Stimulated activated CD4-positive, alpha-beta T cell treated with anti-CD3 and anti-CD28 coated beads, Interleukin-12 subunit alpha, Interleukin-12 subunit beta, amount 100 ng/mL, for 24 hours (primary cell): ENCODE measurements at regions not wholly inside any gene's neighbourhood (a gene's known extent, or its start where the extent isn't known, plus 50 kb on each side); places are given as distances from the start of the nearest gene placed in this dataset.

Source experiments
- DNase-seq, 2 experiments: peaks; one replicate each; pipeline ENCODE4 v3.0.0-alpha.2; 2020; ENCODE audit warnings: low read depth in 2 of 2

DNA sequence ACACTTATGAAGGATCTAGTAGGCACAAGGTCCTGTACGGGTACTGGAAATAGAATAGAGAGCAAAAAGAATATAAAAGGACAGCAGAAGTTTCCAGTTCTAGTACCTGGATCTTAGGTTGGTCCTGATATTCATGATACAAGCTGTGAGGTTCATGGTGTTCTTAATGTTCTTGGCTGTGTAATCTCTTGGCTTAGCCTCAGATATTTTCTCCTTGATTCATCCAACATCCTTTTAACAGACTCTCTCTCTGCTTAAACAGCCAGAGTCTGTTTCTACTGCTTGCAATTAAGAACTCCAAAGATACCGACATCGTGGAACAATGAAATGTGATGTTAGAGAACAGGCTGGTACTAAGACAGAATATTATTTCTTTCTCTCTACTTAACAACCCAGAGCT is 49.9 kb downstream of the CNTN3 start:
- no peak for DNase-seq

DNA sequence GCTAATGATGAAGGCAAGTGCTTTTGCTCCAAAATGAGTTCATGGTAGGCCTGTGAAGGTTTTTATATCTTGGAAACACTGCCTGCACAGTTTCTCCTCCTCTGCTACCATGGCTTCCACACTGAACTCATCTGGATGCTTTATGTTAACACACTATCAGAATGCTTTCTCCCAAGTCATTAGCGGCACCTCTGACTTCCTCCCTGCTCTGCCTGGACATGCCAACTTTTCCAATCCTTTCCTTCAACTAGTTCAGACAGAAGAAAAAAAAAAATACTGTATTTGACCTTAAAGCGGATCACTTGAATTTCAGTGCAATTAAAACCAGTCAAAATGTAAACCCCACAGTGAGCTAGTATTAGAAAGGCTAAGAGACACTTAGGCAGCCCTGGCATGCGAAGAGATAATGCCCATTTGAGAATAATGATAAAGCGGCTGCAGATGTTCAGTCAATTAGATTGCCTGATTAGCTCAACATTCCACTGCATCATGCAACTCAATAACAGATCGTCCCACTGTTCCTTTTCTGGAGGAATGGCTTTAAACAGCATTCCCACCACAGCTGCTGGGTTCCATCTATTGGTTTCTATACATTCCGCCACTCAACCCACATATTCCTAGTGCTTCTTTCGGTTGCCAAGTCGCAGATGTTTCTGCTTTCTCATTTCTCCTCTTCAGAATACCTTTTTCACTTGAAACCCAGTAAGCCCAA is 51.7 kb downstream of the CNTN3 start:
- no peak for DNase-seq

DNA sequence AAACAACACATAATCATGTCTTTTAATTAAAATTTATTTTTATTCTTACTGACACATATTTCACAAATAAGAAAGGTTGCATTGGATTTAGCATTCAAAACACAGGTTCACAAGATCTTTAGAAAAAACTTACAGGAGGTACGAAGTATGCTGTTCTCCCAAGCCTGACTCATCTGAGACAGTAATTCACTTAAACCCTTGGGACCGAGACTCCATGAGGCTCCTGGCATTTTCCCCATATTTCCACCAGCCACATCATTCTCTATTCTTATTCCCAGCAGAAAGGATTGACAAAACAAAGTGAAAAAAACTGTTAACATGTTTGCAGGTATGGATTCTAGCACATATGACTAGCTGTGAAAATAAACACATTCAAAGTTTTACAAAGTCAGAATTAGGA is 52.6 kb downstream of the CNTN3 start:
- no peak for DNase-seq

DNA sequence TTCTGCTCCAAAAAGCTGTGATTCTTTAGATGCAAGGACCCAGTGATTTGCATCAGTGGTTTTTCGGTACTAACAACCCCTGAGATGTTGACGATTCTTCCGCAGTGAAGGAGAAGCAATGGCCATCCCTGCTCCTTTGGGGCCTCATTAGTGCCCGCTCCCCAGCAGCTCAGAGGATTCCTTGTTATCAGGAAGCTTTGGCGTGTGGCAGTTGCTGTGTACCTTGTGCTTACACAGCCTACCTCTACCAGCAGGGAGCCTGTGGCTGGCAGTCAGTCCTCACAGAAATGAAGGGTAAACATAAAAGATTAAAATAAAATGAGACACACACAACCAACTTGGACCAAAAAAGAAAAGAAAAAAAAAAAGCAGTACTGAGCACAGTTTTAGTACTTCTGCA is 55.2 kb downstream of the CNTN3 start:
- no peak for DNase-seq

DNA sequence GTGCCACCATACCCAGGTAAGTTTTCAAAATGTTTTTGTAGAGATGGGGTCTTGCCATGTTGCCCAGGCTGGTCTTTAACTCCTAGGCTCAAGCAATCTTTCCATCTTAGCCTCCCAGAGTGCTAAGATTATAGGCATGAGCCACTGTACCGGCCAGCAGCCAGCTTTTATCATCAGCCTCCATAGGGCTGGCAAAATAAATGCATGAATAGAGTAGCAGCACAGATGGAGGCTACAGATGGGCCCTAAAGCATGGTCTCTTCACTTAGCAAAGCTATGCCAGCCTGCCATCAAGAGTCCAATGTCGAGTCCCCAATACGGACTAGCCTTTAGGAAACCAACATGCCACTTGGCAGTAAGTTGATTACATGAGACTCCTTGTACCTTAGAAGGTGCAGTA is 63.8 kb downstream of the CNTN3 start:
- DNase-seq = no peak

GRCh38 chr3:74546426-74546825 is 68.0 kb downstream of the CNTN3 start:
- DNase-seq = no peak

DNA sequence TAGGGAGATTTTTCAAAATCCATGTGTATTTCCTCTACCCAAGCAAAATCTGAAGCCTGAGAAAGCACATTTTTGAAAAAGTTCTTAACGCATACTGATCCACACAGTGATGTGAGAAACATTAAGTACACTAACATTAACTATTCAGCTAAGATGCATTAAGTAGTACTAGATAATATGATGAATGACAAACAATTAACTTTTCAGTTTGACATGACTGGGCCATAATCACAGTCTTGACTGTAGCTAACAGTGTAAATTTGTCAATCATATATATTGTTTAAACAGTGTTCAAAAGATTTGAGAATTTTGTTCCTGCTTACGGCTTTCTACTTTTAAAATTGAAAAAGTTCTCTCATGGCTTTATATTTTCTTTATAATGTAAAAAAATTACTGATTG is 72.0 kb downstream of the CNTN3 start:
- no peak for DNase-seq

GRCh38 chr3:74539876-74540275 is 74.6 kb downstream of the CNTN3 start:
- no peak for DNase-seq

- DNase-seq = no peak
These were observed 75.8 kb downstream of the CNTN3 start for GRCh38 chr3:74538669-74539068.

GRCh38 chr3:74537857-74538256 is 76.6 kb downstream of the CNTN3 start:
- no peak for DNase-seq

DNA sequence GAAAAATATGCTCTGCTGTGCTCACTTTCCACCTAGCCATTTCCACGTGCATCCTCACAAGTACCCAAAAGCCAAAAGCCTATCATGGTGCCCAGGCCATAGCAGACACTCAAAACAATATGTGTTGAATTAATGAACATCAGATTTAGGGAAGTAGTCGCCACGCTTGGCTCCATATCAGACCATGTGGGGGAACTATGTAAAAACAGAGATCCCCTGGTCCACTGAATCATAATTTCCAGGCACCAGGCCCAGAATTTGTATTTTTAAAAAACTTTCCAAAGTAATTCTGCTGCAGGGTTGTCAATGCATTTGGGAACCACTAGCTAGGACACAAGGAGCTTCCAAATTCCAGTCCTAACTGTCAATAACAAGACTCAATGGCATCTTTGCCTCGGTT is 77.3 kb downstream of the CNTN3 start:
- no peak for DNase-seq

- DNase-seq = no peak
These were observed 79.2 kb downstream of the CNTN3 start for GRCh38 chr3:74535281-74535680.

DNA sequence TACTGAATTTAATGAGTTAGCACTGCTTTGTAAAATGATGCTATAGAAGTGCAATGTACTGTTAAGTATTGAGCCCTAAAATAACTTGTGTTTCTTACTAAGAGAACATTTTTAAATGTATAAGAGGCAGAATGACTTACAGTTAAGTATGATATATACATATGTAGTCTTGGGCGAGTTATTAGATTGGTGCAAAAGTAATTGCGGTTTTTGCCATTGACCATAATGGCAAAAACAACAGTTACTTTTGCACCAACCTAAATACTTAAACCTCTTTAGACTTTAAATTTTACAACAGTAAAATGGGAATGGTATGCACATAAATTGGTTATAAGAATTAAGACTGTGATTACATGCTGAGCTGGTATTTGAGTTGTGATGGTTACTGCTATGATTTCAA is 79.8 kb downstream of the CNTN3 start:
- DNase-seq = no peak

DNA sequence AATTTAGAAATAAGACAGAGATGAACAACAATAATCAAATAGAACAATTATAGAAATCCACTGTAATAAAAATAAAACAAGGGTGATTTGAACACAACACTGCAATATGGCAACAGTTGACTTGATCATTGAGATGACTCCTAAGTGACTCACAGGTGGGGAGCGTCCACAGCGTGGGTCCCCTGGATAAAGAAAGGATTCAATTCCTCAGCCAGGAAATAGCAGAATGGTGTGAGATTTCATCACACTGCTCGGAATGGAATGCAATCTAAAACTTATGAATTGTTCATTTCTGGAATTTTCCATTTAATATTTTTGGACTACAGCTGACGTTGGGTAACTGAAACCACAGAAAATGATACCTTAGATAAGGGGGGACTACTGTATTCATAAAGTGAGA is 82.0 kb downstream of the CNTN3 start:
- no peak for DNase-seq

DNA sequence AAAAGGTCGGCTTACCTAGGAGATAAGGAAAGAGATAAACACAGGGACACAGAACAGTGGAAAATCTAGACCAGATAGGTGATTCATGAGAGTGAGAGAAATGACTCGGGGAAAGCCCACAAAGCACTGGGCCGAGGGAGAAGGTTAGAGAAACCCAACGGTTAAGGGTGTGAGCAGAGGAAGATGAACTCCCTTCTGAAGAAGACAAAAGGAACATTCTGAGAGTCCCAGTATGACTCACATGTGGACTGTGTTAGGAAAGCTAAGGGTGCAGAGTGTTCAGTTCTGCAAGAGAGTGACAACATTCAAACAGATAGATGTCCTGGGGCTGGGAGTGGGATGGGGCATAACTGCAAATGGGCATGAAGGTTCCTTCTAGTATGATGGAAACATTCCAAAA is 83.0 kb downstream of the CNTN3 start:
- no peak for DNase-seq

GRCh38 chr3:74529145-74529544 is 85.3 kb downstream of the CNTN3 start:
- no peak for DNase-seq

DNA sequence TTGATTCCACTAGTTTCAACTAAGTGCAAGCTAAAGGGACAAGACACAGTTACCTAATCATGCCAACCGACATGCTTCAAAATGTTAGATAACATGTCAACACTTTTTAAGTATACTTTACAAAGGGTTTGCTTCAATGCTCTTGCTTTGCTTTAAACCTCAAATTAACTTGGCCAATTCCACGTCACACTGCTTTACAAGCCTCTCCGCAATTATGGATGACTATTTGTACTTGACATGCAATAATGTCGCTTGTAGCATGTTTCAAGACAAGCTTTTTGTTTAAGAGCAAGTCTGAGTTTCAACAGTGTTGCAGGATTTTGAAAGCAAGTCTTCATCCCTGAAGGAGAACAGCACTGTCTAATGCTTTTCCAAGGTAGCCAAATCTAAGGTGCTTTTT is 86.9 kb downstream of the CNTN3 start:
- no peak for DNase-seq

DNA sequence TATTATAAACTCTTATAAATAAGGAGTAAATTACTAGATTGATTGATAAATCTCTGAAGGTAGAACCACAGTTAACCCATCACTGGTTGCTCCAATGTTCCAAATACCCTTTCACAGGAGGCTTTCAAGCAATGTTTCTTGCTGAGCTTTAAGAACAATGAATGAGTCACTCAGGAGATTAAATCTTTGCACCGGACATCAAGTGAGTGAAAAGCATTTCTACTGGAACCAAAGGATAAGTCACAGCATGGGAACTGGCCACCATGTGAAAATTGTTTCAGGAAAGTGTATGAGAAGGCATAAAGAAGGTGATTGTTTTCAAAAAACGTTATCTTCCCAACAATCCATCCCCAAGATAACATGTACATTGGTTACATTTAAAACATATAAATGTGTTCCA is 90.6 kb downstream of the CNTN3 start:
- DNase-seq = no peak

- DNase-seq = no peak
These were observed 93.6 kb downstream of the CNTN3 start for GRCh38 chr3:74520895-74521294.

GRCh38 chr3:74518610-74519009 is 95.8 kb downstream of the CNTN3 start:
- DNase-seq = no peak

DNA sequence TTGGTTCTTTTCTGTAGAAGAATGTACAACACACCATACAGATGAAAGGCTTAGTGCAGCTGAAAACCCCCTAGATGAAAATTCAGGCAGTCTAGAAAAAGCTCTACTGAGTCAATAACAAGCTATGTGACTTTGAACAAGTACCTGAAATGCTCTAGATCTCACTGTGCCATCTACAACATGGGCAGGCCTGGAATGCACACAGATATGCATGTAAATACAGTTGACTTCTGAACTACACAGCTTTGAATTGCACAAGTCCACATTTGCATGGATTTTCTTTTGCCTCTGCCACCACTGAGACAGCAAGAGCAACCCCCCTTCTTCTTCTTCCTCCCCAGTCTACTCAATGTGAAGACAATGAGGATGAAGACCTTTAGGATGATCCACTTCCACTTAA is 98.4 kb downstream of the CNTN3 start:
- DNase-seq = no peak

DNA sequence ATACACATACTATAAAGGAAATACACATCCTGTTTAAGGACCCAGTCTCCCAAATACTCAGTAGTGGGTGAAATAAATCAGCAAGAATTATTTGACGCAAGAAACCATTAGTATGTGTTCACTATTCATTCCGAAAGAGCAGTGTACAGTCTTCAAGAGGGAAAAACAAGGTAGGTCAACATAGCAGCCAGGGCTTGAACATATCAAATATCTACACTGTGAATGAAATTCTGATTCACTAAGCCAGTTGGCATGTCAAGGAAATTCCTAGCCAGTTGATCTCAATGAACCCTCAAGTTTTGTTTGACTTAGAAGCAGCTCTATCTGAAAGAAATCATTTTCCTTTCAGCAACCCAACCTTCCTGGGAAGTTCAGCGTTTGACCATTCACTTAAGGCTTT is 99.0 kb downstream of the CNTN3 start:
- no peak for DNase-seq

GRCh38 chr3:74511078-74511477 is 103.4 kb downstream of the CNTN3 start:
- no peak for DNase-seq

DNA sequence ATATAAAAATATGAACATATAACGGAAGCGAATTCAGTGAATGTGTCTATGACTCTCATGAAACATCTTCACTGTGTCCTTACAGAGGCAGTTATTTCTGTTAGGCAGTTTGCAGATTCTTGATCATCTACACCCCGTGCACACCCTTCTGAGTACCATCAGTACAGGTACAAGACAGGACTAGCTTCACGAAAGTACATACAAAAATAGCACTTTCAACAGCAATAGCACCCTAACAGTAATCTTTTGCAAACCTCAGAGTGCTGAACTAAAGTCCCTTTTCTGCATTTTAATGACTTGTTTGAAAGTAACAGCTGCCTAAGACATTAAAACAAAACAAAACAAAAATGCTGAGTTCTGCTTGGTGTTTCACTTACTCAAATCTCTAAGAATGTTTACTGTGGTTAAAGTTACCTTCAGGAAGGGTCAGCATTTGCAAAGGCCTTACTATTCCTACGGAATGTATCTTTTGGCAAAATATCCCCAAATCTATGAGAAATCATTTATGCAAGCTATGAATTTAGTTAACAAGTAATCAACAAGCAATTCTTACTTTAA is 104.1 kb downstream of the CNTN3 start:
- no peak for DNase-seq
